ENCODE measurements at regions not wholly inside any gene's neighbourhood (a gene's known extent, or its start where the extent isn't known, plus 50 kb on each side); places are given as distances from the start of the nearest gene placed in this dataset.

- H3K9me2 ChIP-seq (ENCODE audit: insufficient read depth), result no peaks in the 10 kb centered on the region
- no peak overlapping the region for H2AFZ ChIP-seq
- H3K4me1 ChIP-seq (ENCODE audit: insufficient read depth), result no peaks in the 10 kb centered on the region
- DNase-seq, result no peak
- in situ Hi-C loops (cut with MboI), result no loop called here
- no peak overlapping the region for H3K27ac ChIP-seq
- no peaks in the 10 kb centered on the region for H3K27me3 ChIP-seq (replicated peaks; ENCODE audit: insufficient read depth)
- no peak for TF ChIP-seq EZH2 (IDR thresholded peaks at IDR 0.05; ENCODE audit: insufficient read depth, poor library complexity, severe bottlenecking)
- no peak for TF ChIP-seq EZH2phosphoT487 (IDR thresholded peaks at IDR 0.05; ENCODE audit: insufficient read depth, low read depth)
- no peak overlapping the region for H3K9ac ChIP-seq
- H4K20me1 ChIP-seq (ENCODE audit: insufficient read depth), result no peaks in the 10 kb centered on the region
- no peaks in the 10 kb centered on the region for H3F3A ChIP-seq (ENCODE audit: insufficient read depth)
- WGBS, 2 experiments (ENCODE audit: low coverage in 1 of 2, low lambda C conversion rate in 2 of 2, missing lambda C conversion rate in 2 of 2), result 54 to 58% methylated on average over 13 to 18 of the region's 18 CpGs
- no peaks in the 10 kb centered on the region for H3K79me2 ChIP-seq (ENCODE audit: insufficient read depth)
- no peak overlapping the region for H3K4me2 ChIP-seq (ENCODE audit: unreplicated experiment)
- H3K9me3 ChIP-seq (ENCODE audit: low read depth), result no peaks in the 10 kb centered on the region
- H3K36me3 ChIP-seq (ENCODE audit: low read depth), result no peaks in the 10 kb centered on the region
- no peak overlapping the region for H3K4me3 ChIP-seq
Observed at GRCh38 chr22:49154433-49154832, 673.2 kb downstream of the BRD1 start.

DNA sequence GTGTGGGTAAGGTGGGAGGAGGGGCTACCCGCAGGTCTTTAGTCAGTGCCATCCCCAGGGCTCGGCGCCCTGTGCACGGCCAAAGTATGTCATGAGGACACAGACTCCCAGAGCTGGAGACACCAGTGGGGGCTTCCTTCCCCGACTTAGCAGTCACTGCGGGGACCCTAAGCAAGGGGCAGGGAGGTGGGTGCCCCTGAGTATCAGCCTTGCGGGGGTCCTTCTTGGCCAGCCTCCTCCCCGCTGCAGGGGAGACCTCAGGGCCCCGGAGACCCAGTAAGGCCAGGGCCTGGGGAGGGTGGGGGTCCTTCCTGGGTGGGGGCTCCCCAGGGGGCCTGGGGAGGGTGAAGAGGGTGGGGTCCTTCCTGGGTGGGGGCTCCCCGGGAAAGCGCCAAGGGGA is 673.8 kb downstream of the BRD1 start:
- in situ Hi-C loops (cut with MboI), result no loop called here
- Histone ChIP-seq H3K27ac (no peak overlapping the region), H3K9ac (no peak overlapping the region), H3F3A (ENCODE audit: insufficient read depth) (no peaks in the 10 kb centered on the region), H3K36me3 (ENCODE audit: low read depth) (no peaks in the 10 kb centered on the region), H3K9me2 (ENCODE audit: insufficient read depth) (no peaks in the 10 kb centered on the region), H3K4me2 (ENCODE audit: unreplicated experiment) (no peak overlapping the region), H2AFZ (no peak overlapping the region), H3K4me1 (ENCODE audit: insufficient read depth) (no peaks in the 10 kb centered on the region), H3K4me3 (no peak overlapping the region), H3K79me2 (ENCODE audit: insufficient read depth) (no peaks in the 10 kb centered on the region), H3K27me3 (replicated peaks; ENCODE audit: insufficient read depth) (no peaks in the 10 kb centered on the region), H4K20me1 (ENCODE audit: insufficient read depth) (no peaks in the 10 kb centered on the region), H3K9me3 (ENCODE audit: low read depth) (no peaks in the 10 kb centered on the region)
- WGBS, 2 experiments (ENCODE audit: low coverage in 1 of 2, low lambda C conversion rate in 2 of 2, missing lambda C conversion rate in 2 of 2), result 65 to 72% methylated on average over 9 to 11 of the region's 11 CpGs
- TF ChIP-seq EZH2 (IDR thresholded peaks at IDR 0.05; ENCODE audit: insufficient read depth, poor library complexity, severe bottlenecking) (no peak), EZH2phosphoT487 (IDR thresholded peaks at IDR 0.05; ENCODE audit: insufficient read depth, low read depth) (no peak)
- no peak for DNase-seq

GRCh38 chr22:49152939-49153770 is 674.5 kb downstream of the BRD1 start:
- 63 to 69% methylated on average over 20 of the region's 20 CpGs for WGBS, 2 experiments (ENCODE audit: low coverage in 1 of 2, low lambda C conversion rate in 2 of 2, missing lambda C conversion rate in 2 of 2)

DNA sequence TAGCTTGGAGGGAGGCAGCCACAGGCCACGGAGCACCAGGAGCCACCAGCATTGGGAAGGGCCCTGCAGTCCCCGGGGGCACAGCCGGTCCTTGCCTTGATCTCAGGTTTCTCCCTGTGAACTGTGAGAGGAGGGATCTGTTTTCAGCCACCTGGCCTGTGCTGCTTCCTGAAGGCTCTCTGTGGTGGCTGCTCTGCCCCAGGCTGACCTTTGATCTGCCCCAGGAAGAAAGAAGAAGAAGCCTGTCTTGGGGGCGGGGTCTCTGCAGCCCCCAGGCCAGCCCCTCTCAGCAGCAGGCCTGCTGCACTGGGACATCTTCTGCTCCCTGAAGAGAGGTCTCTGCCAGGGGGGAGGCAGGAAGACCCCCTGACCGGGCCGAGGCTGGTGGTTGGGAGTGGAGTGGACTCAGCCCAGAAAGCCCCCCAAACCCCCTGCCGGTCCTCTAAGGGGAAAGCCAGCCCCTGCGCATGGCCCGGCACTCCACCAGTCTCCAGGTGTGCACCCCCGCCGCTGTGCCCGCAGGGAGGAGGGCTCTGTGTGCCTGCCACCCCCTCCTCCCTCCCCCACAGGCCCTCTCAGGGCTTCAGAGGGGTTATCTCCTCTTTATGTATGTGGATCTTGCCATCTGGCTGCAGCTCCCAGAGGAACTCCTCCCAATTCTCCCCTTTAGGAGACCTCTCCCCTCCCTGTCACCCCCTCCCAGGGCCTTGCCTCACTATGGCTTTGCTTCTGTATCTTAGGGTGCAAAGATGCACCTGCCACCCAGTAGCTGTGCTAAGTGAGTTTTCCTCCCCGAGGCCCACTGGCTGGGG is 675.3 kb downstream of the BRD1 start:
- H3F3A ChIP-seq (ENCODE audit: insufficient read depth), result no peaks in the 10 kb centered on the region
- H3K4me2 ChIP-seq (ENCODE audit: unreplicated experiment), result no peak overlapping the region
- no peak for DNase-seq
- H4K20me1 ChIP-seq (ENCODE audit: insufficient read depth), result no peaks in the 10 kb centered on the region
- no peak overlapping the region for H3K27ac ChIP-seq
- no peaks in the 10 kb centered on the region for H3K27me3 ChIP-seq (replicated peaks; ENCODE audit: insufficient read depth)
- H3K36me3 ChIP-seq (ENCODE audit: low read depth), result no peaks in the 10 kb centered on the region
- no peaks in the 10 kb centered on the region for H3K79me2 ChIP-seq (ENCODE audit: insufficient read depth)
- TF ChIP-seq EZH2 (IDR thresholded peaks at IDR 0.05; ENCODE audit: insufficient read depth, poor library complexity, severe bottlenecking) (no peak), EZH2phosphoT487 (IDR thresholded peaks at IDR 0.05; ENCODE audit: insufficient read depth, low read depth) (no peak)
- no peak overlapping the region for H3K9ac ChIP-seq
- H3K4me3 ChIP-seq, result no peak overlapping the region
- in situ Hi-C loops (cut with MboI), result no loop called here
- H2AFZ ChIP-seq, result no peak overlapping the region
- H3K4me1 ChIP-seq (ENCODE audit: insufficient read depth), result no peaks in the 10 kb centered on the region
- no peaks in the 10 kb centered on the region for H3K9me2 ChIP-seq (ENCODE audit: insufficient read depth)
- no peaks in the 10 kb centered on the region for H3K9me3 ChIP-seq (ENCODE audit: low read depth)
- 21 to 48% methylated on average over 6 to 13 of the region's 13 CpGs for WGBS, 2 experiments (ENCODE audit: low coverage in 1 of 2, low lambda C conversion rate in 2 of 2, missing lambda C conversion rate in 2 of 2)

More at GRCh38 chr22:49152939-49153770, 674.5 kb downstream of the BRD1 start:
- Histone ChIP-seq H3K9me3 (ENCODE audit: low read depth) (no peaks in the 10 kb centered on the region), H3K9ac (no peak overlapping the region), H3K4me3 (no peak overlapping the region), H3K36me3 (ENCODE audit: low read depth) (no peaks in the 10 kb centered on the region), H3K9me2 (ENCODE audit: insufficient read depth) (no peaks in the 10 kb centered on the region), H2AFZ (no peak overlapping the region), H3F3A (ENCODE audit: insufficient read depth) (no peaks in the 10 kb centered on the region), H3K4me1 (ENCODE audit: insufficient read depth) (no peaks in the 10 kb centered on the region), H3K79me2 (ENCODE audit: insufficient read depth) (no peaks in the 10 kb centered on the region), H3K27me3 (replicated peaks; ENCODE audit: insufficient read depth) (no peaks in the 10 kb centered on the region), H4K20me1 (ENCODE audit: insufficient read depth) (no peaks in the 10 kb centered on the region), H3K4me2 (ENCODE audit: unreplicated experiment) (no peak overlapping the region), H3K27ac (no peak overlapping the region)
- in situ Hi-C loops (cut with MboI), result no loop called here
- TF ChIP-seq EZH2phosphoT487 (IDR thresholded peaks at IDR 0.05; ENCODE audit: insufficient read depth, low read depth), result no peak
- no peak for TF ChIP-seq EZH2 (IDR thresholded peaks at IDR 0.05; ENCODE audit: insufficient read depth, poor library complexity, severe bottlenecking)
- no peak for DNase-seq
